ENCODE measurements at regions not wholly inside any gene's neighbourhood (a gene's known extent, or its start where the extent isn't known, plus 50 kb on each side); places are given as distances from the start of the nearest gene placed in this dataset.

DNA sequence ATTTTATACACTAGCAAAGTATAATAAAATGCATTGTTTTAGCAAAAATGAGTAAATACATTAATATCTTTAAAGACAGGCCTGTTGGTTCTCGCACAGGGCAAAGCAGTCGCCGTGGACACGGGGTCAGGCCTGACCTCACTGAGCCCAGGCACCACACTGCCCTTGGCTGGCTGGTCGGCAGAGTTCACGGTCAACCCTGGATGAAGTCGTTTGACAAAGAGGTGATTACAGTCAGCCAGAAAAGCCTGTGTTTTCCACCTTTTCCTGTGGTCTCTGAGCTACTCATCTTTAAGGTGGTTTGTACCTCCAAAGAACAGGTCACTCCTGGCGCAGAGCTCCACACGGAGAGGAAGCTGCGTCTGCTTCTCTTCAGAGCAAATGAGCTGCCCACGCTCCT lies 191.5 kb downstream of the DLL1 start:
- Histone ChIP-seq H3K36me3 (ENCODE audit: low read depth) (no peaks in the 10 kb centered on the region), H4K20me1 (ENCODE audit: insufficient read depth) (no peaks in the 10 kb centered on the region), H2AFZ (no peak overlapping the region), H3K27me3 (replicated peaks; ENCODE audit: insufficient read depth) (0 out of 2 replicates have a peak, but pooled peaks cover 1% of the 10 kb centered on the region), H3K4me2 (ENCODE audit: unreplicated experiment) (no peak overlapping the region), H3K27ac (no peak overlapping the region), H3K4me1 (ENCODE audit: insufficient read depth) (no peaks in the 10 kb centered on the region), H3K79me2 (ENCODE audit: insufficient read depth) (no peaks in the 10 kb centered on the region), H3K9me2 (ENCODE audit: insufficient read depth) (no peaks in the 10 kb centered on the region), H3K9me3 (ENCODE audit: low read depth) (no peaks in the 10 kb centered on the region), H3K4me3 (no peak overlapping the region), H3K9ac (no peak overlapping the region), H3F3A (ENCODE audit: insufficient read depth) (no peaks in the 10 kb centered on the region)
- in situ Hi-C loops (cut with MboI): no loop called here
- WGBS, 2 experiments (ENCODE audit: low coverage in 1 of 2, low lambda C conversion rate in 2 of 2, missing lambda C conversion rate in 2 of 2): 80 to 81% methylated on average over 11 of the region's 11 CpGs
- TF ChIP-seq EZH2phosphoT487 (IDR thresholded peaks at IDR 0.05; ENCODE audit: insufficient read depth, low read depth) (no peak), EZH2 (IDR thresholded peaks at IDR 0.05; ENCODE audit: insufficient read depth, poor library complexity, severe bottlenecking) (no peak)
- DNase-seq: no peak

DNA sequence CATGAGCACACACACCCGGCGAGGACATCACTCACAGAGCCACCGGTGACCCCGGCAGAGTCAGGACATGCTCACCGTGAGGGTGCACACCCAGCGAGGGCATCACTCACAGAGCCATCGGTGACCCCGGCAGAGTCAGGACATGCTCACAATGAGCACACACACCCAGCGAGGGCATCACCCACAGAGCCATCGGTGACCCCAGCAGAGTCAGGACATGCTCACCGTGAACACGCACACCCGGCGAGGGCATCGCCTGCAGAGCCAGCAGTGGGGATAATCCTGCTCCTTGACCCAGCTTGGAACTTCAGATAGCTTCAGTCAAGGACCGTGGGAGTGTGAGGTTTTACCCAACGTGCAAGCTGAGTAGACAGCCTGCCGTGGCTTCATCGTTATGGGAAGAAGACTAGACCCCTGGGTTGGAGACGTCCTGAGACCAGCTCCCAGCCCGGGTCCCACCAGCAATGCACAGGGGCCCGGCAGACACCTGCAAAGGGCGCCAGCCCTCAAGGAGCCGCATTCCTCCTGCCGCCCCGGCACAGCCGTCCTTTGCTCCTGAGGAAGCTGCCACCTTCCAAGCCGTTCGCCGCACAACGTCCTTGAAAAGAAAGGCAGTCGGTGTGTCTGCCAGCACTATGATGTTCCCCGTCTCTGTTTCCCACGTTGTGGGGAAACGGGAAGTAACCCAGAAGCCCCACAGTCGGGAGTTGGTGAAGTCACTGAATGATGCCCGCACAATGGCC lies 192.3 kb downstream of the DLL1 start:
- Histone ChIP-seq H3K4me1 (ENCODE audit: insufficient read depth) (no peaks in the 10 kb centered on the region), H3K27me3 (replicated peaks; ENCODE audit: insufficient read depth) (no peaks in the 10 kb centered on the region), H3K9me3 (ENCODE audit: low read depth) (no peaks in the 10 kb centered on the region), H3K9ac (no peak overlapping the region), H3K36me3 (ENCODE audit: low read depth) (no peaks in the 10 kb centered on the region), H2AFZ (no peak overlapping the region), H3K9me2 (ENCODE audit: insufficient read depth) (no peaks in the 10 kb centered on the region), H3K4me2 (ENCODE audit: unreplicated experiment) (no peak overlapping the region), H3F3A (ENCODE audit: insufficient read depth) (no peaks in the 10 kb centered on the region), H3K79me2 (ENCODE audit: insufficient read depth) (no peaks in the 10 kb centered on the region), H3K27ac (no peak overlapping the region), H3K4me3 (no peak overlapping the region), H4K20me1 (ENCODE audit: insufficient read depth) (no peaks in the 10 kb centered on the region)
- WGBS, 2 experiments (ENCODE audit: low coverage in 1 of 2, low lambda C conversion rate in 2 of 2, missing lambda C conversion rate in 2 of 2): 82 to 83% methylated on average over 34 to 37 of the region's 37 CpGs
- no peak for DNase-seq
- no peak for TF ChIP-seq EZH2phosphoT487 (IDR thresholded peaks at IDR 0.05; ENCODE audit: insufficient read depth, low read depth)
- TF ChIP-seq EZH2 (IDR thresholded peaks at IDR 0.05; ENCODE audit: insufficient read depth, poor library complexity, severe bottlenecking): no peak
- in situ Hi-C loops (cut with MboI): no loop called here

DNA sequence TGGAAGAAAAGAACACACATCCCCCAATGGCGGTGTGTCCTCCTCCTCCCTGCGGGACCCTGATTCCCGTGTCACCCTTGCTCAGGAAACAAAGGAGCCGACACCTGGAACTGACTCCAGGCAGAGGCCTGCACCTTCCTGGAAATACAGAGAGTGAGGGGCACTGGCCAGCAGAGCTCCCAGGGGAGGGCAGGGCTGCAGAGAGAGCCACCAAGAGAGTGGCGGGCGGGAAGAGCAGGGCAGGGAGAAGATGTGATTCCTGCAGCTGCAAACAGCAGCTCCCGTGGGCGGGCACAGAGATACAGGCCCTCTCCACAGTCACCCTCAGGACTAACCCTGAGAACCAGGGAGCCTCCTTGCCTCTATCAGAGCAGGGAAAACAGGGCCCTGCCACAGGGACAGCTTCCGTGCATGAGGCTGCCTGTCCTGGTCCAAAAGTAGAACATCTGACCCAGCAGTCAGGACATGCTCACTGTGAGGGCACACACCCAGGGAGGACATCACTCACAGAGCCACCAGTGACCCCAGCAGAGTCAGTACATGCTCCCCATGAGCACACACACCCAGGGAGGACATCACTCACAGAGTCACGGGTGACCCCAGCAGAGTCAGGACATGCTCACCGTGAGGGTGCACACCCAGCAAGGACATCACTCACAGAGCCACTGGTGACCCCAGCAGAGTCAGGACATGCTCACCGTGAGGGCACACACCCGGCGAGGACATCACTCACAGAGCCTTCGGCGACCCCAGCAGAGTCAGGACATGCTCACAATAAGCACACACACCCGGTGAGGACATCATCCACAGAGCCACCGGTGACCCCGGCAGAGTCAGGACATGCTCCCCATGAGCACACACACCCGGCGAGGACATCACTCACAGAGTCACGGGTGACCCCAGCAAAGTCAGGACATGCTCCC lies 193.1 kb downstream of the DLL1 start:
- Histone ChIP-seq H3K27me3 (replicated peaks; ENCODE audit: insufficient read depth) (no peaks in the 10 kb centered on the region), H3K9me3 (ENCODE audit: low read depth) (no peaks in the 10 kb centered on the region), H3K9ac (no peak overlapping the region), H3K4me2 (ENCODE audit: unreplicated experiment) (no peak overlapping the region), H3K4me1 (ENCODE audit: insufficient read depth) (no peaks in the 10 kb centered on the region), H3K9me2 (ENCODE audit: insufficient read depth) (no peaks in the 10 kb centered on the region), H3K4me3 (no peak overlapping the region), H3F3A (ENCODE audit: insufficient read depth) (no peaks in the 10 kb centered on the region), H2AFZ (no peak overlapping the region), H3K36me3 (ENCODE audit: low read depth) (no peaks in the 10 kb centered on the region), H3K79me2 (ENCODE audit: insufficient read depth) (no peaks in the 10 kb centered on the region), H4K20me1 (ENCODE audit: insufficient read depth) (no peaks in the 10 kb centered on the region), H3K27ac (no peak overlapping the region)
- in situ Hi-C loops (cut with MboI): no loop called here
- 63 to 73% methylated on average over 21 to 22 of the region's 22 CpGs for WGBS, 2 experiments (ENCODE audit: low coverage in 1 of 2, low lambda C conversion rate in 2 of 2, missing lambda C conversion rate in 2 of 2)
- TF ChIP-seq EZH2 (IDR thresholded peaks at IDR 0.05; ENCODE audit: insufficient read depth, poor library complexity, severe bottlenecking) (no peak), EZH2phosphoT487 (IDR thresholded peaks at IDR 0.05; ENCODE audit: insufficient read depth, low read depth) (no peak)
- DNase-seq: no peak

DNA sequence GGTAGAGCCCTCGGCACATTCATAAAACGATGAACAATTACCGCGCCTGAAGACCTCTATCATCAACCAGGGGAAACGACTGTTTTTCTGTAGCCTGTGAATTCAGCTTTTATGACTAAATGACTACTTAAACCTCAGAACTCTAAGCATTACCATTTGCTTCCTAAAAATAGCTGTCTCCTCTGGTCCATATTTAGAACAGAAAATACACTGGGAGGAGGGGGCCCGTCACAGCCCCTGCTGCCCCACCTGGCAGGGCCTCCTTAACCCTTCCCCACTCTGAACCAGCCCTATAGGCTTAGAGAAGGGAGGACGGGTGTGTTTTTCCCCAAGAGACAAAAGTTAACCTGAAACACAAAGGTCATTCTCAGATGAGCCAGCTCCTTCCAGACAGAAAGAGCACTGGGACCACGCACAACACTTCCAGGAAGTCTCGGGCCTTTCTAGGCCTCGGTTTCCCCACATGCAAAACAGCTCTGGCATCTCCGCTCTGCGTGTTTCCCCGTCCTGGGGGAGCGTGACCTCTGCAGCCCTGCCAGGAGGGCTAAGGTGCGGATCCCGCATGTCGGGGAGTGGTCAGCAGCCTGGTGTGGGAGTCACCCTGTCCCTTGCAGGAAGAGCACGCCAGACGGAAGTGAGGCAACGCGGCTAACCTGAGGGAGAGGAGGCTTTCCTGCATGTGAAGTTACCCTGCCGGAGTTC lies 193.9 kb downstream of the DLL1 start:
- 52 to 53% methylated on average over 22 of the region's 22 CpGs for WGBS, 2 experiments (ENCODE audit: low coverage in 1 of 2, low lambda C conversion rate in 2 of 2, missing lambda C conversion rate in 2 of 2)

More for the DNA sequence above, 193.9 kb downstream of the DLL1 start:
- in situ Hi-C loops (cut with MboI): no loop called here
- H3K27me3 ChIP-seq (replicated peaks; ENCODE audit: insufficient read depth): no peaks in the 10 kb centered on the region
- H3K27ac ChIP-seq: no peak overlapping the region
- H3K9ac ChIP-seq: no peak overlapping the region
- H3K4me1 ChIP-seq (ENCODE audit: insufficient read depth): no peaks in the 10 kb centered on the region
- H2AFZ ChIP-seq: no peak overlapping the region
- no peaks in the 10 kb centered on the region for H3K9me2 ChIP-seq (ENCODE audit: insufficient read depth)
- no peaks in the 10 kb centered on the region for H3K79me2 ChIP-seq (ENCODE audit: insufficient read depth)
- no peak overlapping the region for H3K4me2 ChIP-seq (ENCODE audit: unreplicated experiment)
- TF ChIP-seq EZH2phosphoT487 (IDR thresholded peaks at IDR 0.05; ENCODE audit: insufficient read depth, low read depth): no peak
- TF ChIP-seq EZH2 (IDR thresholded peaks at IDR 0.05; ENCODE audit: insufficient read depth, poor library complexity, severe bottlenecking): no peak
- no peaks in the 10 kb centered on the region for H3K36me3 ChIP-seq (ENCODE audit: low read depth)
- no peak overlapping the region for H3K4me3 ChIP-seq
- DNase-seq: no peak
- no peaks in the 10 kb centered on the region for H3F3A ChIP-seq (ENCODE audit: insufficient read depth)
- H3K9me3 ChIP-seq (ENCODE audit: low read depth): no peaks in the 10 kb centered on the region
- H4K20me1 ChIP-seq (ENCODE audit: insufficient read depth): no peaks in the 10 kb centered on the region
